ENCODE measurements at regions not wholly inside any gene's neighbourhood (a gene's known extent, or its start where the extent isn't known, plus 50 kb on each side); places are given as distances from the start of the nearest gene placed in this dataset.
A peak's percentile ranks its signal among the peaks of the same experiment; 100 is the strongest.

DNA sequence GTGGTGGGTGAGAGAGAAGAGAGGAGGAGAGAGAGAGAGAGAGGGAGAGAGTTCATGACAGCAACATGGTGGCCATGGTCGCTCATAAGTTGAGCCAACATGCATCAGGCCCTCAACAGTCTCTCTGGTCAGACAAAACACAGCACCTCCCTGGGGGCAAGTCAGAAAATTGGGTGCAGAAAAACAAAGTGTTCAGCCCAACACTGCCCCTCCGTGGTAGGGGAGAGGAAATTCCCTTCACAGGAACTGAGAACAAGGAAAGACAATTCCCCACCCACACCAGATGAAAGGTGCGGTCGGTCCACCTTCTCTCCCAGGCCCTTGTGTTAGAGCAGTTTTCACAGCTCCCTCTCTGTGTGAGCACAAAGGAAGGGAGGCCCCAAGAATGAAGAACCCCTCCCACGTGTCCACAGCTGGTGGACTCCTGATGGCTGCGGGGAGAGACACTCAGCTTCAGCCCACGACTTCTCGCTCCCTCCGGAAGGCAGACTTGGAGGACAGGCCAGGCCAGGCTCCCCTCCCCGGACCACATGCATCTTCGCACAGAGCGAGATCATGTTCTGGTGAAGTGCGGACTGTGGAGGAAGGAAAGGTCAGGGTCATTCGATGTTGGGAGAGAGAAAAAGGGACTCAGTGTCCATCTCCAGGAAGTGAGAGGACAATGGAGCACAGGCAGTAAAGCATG is 181.7 kb downstream of the ANAPC1 start:
- peak; percentile 65 to 70 for DNase-seq

DNA sequence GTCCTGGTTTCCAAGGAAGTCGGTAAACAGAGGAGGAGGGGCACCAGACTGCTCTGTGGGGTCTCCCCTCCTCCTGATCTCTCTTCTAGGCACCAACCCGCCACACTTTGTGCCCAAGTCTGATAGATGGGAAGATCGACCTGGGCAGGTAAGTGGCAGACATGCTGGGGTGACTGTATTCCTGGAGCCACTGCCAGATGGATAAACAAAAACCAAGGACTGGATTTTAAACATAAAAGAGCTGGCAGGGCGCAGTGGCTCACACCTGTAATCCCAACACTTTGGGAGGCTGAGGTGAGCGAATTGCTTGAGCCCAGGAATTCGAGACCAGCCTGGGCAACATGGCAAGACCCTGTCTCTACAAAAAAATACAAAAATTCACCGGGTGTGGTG is 181.2 kb downstream of the ANAPC1 start:
- no peak for DNase-seq

DNA sequence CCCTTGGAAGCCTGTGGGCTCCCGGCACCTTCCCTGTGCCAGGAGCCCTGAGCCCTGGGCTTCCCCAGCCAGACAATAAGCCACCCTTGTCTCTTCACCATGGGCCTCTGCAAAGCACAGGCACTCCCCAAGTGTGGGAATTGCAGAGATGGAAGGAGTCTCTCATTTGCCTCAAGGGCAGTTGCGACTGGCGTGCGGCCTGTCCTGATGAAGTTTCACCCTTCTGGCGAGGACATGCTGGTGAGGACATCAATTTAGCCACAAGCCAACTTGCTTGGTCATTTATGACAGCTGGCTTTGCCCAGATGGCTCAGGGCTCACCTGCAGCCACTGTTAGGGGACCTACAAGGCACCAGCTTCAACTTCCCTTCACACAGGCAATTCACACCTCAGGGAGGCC is 180.2 kb downstream of the ANAPC1 start:
- DNase-seq, result no peak

DNA sequence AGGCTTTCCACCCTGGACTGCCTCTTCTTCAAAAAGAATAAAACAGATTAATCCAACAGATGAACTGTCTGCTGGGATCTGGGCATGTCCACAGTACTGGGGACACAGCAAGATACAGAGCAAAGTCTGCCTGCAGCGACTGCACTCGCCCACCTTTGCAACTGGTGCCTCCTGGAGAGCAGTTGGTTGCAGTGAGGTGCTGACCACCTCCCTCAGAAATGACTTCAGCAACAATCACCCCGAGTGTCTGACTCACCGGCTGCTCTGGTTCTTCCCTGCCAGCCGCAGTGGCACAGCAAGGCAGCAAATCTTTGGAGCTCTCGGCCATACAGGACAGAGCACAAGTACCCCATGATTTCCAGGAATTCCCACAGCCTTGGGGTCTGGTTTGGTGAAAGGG is 179.7 kb downstream of the ANAPC1 start:
- peak; percentile 43 to 84 for DNase-seq

DNA sequence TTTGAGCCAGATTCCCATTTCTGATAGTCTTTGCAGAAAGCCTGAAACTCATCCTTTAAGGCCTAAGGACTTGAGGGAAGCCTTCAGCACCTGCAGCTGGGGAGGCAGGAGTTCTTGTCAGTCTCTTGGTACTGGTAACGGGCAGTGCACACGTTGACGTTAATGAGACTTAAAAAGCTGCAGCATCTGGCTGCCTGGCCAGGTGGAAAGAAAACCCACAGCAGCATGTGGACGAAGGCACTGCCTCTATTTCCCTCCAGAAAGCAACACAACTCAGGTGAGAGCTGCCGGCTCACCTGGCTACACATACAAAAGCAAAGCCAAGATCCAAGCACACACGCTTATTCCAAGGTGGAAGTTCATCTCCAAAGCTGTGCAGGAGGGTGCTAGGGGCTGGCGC is 178.8 kb downstream of the ANAPC1 start:
- no peak for DNase-seq

DNA sequence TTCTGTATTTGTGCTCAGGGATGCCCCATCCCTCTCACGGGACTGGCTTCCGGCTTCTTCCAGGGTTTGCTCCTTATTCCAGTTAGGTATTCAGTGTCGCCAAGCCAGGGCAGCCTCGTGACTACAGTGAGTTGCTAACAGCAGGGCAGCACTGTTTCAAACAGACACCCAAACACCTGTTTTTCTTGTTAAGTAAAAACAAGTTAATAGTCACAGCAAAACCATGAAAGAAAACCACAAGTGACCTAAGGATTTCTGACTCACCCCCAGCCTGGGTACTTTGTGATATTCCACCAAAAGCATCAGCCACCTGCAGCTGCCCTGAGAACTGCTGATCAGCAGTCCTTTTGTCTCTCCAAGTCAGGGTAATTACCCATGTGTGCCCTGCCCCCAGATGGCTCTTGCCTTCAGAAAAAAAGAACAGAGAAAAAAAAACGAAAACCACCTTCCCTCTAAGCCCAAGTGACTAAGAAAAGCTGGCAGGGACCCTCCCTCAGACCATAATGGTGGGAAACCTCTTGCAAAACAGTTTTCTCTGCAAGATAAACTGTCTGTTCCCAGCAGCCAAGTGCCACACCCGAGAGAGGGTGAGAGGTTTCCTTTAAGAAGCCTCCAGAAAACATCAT is 178.2 kb downstream of the ANAPC1 start:
- DNase-seq, result peak in 1 of 2 donors; percentile 10

DNA sequence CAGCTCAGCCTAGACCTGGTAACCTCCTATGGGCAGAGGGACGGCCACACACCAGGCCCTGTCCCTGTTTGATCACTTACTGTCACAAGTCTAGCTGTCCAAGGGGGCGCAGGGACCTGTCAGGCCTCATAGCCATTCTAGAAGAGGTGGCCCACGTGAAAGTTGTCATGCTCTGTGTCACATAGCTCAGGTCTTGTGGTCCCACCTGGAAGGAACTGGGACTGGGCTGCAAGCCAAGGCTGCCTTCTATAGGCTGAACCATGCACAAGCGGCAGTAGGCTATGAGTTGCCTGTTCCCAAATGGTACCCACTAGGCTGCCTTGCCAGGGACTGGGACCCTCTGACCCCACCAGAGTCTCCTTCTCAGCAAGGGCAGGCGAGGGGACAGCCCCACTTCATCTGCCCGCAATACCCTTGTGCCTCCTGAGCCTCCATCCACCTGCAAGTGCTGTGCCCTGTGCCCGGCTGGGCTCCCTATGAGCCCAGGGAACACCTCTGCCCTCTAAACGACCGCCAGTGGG is 177.5 kb downstream of the ANAPC1 start:
- no peak for DNase-seq

DNA sequence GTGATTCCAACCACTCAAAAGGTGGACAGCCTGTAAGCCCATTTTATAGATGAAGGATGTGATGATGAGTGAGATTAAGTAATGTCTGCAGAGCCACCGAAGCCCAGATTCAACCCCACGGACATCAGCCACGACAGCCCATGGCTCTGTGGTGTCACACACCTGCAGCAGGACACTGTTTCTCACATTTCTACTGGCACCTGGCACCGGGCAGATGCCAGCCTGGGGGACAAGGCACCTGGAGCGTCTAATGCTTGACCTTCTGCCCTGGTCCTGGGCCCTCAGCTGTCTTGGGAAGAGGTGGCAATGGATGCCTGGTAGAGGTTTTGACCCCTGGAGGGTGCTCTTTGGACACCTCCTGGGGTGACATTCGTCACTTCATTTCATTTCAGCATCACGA is 176.3 kb downstream of the ANAPC1 start:
- DNase-seq, result no peak

DNA sequence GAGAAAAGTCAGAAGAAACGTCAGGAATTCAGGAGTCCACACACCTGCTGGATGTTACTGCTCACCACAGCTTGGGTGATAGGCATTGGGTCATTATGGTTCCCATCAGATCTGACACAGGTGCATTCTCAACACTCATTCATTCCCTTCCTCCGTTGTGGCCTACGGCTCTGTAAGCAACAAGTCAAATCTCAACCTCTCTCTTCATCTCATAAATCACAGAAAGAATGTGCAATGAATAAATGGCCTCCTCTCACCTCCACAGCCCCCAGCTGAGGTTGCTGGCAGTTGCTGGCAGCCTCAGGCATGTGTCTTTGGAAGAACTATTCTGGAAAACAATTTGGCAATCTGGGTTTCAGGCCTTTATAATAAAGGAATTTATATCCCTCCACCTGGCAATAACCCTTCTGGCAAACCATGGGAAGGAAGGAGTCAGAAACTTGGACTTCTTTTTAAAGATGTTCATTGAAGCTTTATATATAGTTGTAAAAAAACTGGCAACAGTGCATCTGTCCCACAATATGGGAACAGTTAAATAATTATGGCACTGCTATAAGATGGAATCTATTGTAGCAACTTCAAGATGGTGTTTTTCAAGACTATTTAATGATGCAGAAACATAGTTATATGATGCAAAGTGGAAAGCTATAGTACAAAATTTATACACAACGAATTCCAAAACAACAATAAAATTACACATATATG is 175.4 kb downstream of the ANAPC1 start:
- DNase-seq, result no peak

DNA sequence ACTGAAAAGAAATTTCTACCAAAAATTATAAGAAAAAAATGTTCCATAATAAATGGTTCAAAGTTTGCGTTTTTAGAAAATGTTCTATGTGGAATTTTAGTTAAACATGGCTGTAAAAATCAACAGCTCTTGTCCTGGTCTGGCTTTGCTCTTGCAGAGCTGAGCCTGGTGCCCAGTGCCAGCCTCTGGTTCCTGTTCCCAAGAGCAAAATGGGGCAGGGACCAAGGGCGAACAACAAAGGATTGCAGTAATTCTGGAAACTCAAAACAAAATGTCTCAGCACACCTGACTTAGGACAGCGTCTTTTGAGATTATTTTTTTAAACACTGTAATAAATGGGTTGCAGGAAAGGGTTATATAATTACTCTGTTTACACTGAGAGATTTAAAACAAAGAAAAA is 174.7 kb downstream of the ANAPC1 start:
- DNase-seq, result no peak

DNA sequence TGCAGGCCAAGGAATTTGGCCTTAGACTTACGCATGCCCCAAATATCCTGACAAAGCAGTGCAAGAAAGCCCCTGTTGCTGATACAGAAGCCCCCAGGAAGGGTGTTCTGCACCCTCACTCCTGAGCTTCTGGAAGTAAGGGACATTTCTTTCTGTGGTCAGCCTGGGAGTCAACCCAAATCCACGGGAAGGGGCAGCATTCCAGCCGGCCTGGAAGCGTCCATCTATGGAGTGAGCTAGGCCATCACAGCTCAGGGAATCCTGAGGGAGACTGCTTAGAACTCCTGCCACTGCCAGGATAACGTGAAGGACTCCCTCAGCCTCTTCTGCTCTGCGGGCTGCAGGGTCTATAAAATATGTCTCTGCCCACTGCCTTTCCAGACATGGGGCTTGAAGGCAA is 173.9 kb downstream of the ANAPC1 start:
- no peak for DNase-seq

DNA sequence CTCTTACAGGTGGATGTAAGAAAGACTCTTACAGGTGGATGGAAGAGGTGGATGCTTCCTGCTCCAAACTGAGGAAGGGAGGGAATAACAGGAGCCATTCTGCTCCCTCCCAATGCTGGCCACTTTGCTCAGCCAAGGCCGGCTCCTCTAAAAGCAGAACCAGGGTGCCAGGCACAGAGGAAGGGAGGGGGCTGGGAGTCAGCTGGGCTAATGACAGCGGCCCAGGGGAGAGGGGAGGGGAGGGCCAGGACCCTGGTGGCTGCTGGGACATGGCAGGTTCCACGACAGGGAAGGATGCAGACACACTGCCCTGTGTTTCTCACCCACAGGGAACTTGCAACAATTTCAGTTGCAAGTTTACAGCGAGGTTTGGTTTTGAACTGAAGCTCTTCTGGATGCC is 173.4 kb downstream of the ANAPC1 start:
- DNase-seq, result no peak

DNA sequence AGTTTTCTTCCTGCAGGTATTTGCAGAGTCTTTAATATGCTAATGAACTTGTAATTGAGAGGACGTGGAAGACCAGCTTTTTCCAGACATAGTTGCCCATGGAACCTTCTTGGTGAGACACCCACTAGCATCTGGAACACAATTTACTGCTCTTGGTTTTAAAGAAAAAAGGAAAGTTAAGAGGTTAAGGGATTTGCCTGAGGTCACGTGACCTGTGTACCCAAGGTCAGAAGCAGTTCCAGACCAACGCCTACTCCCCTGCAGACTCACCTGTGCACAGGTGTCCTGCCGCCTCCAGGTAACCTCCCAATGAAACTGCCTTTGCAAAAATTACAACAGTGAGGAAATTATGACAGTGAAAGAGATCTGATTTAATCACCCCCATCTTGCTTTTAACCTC is 172.7 kb downstream of the ANAPC1 start:
- DNase-seq, result no peak

DNA sequence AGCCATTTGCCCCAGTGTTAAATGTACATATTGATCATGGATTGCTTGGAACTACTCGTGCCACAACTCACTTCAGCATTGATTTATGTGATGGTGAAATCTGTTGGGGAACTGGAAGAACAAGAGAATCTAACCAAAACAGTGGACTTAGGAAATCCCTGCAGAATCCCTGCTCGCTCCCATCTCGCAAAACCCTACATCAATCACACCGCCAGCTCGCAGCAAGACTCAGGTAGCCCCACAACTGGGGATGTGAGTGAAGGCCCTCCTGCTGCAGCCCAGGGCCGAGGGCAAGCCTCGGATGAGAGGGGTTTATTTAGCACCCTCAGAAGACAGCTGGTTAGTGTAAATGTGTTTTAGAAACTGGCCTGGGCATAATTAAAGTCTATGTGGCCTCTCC is 171.6 kb downstream of the ANAPC1 start:
- no peak for DNase-seq

DNA sequence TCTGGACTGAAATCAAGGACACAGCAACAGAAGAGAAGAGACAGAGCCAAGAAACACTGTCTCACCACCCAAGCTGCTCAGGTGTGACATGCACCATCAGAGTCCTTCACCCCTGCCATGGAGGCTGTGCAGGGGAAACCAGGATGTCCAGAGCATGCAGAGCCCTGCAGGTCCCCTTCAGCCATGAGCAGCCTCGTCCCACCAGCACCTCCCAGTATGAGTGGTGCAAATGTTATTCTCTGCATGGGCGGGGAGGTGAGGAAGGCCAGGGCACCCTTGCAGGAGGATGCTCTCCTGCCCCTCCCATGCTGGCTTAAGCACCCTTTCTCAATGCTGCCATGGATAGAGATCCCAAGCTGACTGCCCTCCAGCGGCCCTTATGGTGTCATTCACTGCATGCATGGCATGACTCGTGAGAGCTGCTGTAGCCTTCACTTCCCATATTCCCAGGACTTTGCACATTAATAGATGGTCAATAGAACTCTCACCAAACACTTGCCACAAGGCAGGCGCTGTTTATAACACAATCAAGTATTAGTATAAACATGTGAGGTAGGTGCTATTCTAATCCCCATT is 171.0 kb downstream of the ANAPC1 start:
- peak in 1 of 2 donors; percentile 46 for DNase-seq

DNA sequence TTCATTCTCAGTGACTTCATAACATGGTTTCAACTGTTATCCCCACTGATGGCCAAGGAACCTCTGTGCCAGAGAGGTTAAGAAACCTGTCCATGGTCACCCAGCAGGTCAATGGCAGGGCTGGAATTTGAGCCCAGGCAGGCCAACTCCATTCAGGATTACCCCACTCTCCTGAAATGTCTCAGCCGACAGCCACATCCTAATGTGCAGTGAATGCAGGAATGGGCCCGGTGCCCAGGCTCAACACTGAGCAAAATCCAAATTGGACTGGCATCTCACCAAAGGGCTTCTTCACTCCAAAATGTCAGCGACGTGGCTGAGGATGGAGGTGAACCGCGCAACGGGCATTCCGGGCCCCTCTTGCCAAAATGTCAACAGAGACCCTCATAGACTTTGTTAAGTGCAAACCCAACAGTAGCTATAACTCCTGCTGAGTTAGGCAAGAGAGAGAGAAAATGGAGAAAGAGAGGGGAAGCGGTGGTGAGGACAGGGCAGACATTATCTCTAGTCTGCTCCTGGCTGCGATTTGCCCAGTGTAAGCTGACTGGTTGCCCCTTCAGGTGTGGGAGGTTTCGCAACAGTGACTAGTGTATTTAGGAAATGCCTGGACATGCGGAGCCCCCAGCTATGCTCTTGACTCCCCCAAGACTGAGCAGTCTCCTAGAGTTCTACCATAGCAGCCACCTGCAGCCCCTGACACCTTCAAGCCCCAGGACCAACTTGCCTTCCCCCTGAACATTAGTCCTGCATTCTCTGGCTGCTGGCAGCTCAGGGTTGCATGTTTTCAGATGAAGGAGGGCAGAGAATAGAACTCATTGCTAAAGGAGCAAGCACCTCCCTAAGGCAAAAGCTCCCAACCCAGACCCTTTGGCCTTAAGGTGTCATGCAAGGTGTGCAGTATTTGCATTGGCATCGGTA is 167.7 kb downstream of the ANAPC1 start:
- no peak for DNase-seq

DNA sequence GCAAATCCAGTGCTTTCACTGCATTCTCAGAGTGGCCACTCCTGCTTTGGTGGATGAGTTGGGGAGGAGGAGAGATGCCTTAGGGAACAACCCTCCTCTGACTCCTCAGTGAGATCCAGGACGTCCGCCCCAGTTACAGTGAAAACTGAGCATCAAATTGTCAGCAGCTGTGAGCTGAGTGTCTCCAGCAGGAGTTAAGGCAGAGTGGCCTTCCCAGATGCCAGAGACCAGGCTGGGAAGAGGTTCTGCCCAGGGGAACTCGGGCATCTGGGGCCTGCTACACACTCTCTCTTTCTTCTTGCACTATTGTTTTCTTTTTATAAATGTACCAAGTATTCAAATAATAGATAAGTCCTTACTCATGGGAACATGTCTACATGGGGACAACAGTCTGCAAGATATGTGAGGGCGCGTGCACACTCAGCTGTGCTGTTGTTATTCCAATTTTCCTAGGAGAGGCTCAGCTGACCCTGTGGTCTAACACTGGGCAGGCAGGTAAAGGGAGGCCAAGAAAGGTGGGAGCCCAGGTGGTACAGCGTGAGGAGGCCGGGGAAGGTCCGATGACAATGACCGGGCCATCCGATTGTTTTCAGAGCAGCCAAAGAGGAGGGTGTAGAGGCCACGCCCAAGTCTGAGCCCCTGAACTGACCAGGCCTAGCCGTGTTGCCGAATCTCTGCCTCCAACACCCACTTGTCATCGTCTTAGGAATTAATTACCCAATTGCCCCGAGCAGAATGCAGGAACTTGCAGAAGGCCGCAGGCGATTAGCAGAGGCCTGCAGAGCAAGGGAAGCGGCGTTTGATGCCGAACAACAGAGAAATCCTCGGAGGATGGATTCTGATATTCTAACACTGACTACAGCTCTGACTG is 166.9 kb downstream of the ANAPC1 start:
- no peak for DNase-seq

Data from inflammatory macrophage (primary cell).